Activated CD4-positive, alpha-beta memory T cell treated with anti-CD3 and anti-CD28 coated beads, Interleukin-2, amount 10 ng/mL, durations not matched to agents 7 days and 5 days (primary cell): ENCODE measurements at regions not wholly inside any gene's neighbourhood (a gene's known extent, or its start where the extent isn't known, plus 50 kb on each side); places are given as distances from the start of the nearest gene placed in this dataset.
"Not testable (repeated sequence)": the region's sequence is repeated elsewhere in the genome, so short reads cannot be mapped to it uniquely, and the experiment has no call there.

Experiments used
- CTCF ChIA-PET: fragments of 350-600 bp; sonication (Branson Sonifier 250); formaldehyde crosslinking; loops from one replicate; lab custom pipeline; 2021; ENCODE audit warnings: antibody characterized with exemption, inconsistent platforms; lab: Charles Lee
- POLR2A ChIA-PET: fragments of 350-600 bp; sonication (Branson Sonifier 250); formaldehyde crosslinking; loops from one replicate; lab custom pipeline; 2021; ENCODE audit warnings: antibody characterized with exemption; lab: Charles Lee
- DNase-seq: peaks from one replicate; pipeline ENCODE4 v3.0.0-alpha.2; 2020
- H3K27ac Mint-ChIP-seq: one replicate; pipeline ENCODE4 v1.8.0; 2021; ENCODE audit warnings: mild to moderate bottlenecking, mixed read lengths
- H3K27me3 Mint-ChIP-seq: one replicate; pipeline ENCODE4 v1.8.0; 2021; ENCODE audit warnings: mixed read lengths
- H3K36me3 Mint-ChIP-seq: one replicate; pipeline ENCODE4 v1.8.0; 2021; ENCODE audit warnings: low read depth, mixed read lengths
- H3K4me1 Mint-ChIP-seq: one replicate; pipeline ENCODE4 v1.8.0; 2021; ENCODE audit warnings: mixed read lengths
- H3K4me3 Mint-ChIP-seq: one replicate; pipeline ENCODE4 v1.8.0; 2021; ENCODE audit warnings: mild to moderate bottlenecking, mixed read lengths
- H3K9me3 Mint-ChIP-seq: one replicate; pipeline ENCODE4 v1.8.0; 2021; ENCODE audit warnings: mixed read lengths

- H3K27ac Mint-ChIP-seq, H3K27me3 Mint-ChIP-seq, H3K9me3 Mint-ChIP-seq, H3K4me1 Mint-ChIP-seq, POLR2A ChIA-PET, DNase-seq, H3K4me3 Mint-ChIP-seq, H3K36me3 Mint-ChIP-seq, CTCF ChIA-PET: not testable (repeated sequence)
These were observed 255.1 kb downstream of the OR4F29 start for GRCh38 chr1:196366-196765.

- DNase-seq: peak; percentile 37
- POLR2A ChIA-PET, H3K27me3 Mint-ChIP-seq, H3K4me1 Mint-ChIP-seq, H3K36me3 Mint-ChIP-seq, CTCF ChIA-PET, H3K27ac Mint-ChIP-seq, H3K9me3 Mint-ChIP-seq, H3K4me3 Mint-ChIP-seq: not testable (repeated sequence)
These were observed 260.0 kb downstream of the OR4F29 start for GRCh38 chr1:191296-192049.

DNA sequence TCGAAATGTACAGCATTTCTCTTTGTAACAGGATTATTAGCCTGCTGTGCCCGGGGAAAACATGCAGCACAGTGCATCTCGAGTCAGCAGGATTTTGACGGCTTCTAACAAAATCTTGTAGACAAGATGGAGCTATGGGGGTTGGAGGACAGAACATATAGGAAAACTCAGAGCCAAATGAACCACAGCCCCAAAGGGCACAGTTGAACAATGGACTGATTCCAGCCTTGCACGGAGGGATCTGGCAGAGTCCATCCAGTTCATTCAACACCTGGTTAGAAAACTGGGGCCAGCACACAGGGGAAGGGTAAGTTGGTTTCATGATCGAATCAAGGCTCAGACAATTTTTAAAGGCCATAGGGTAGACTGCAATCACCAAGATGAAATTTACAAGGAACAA, 260.8 kb downstream of the OR4F29 start:
- H3K27ac Mint-ChIP-seq, H3K4me3 Mint-ChIP-seq, DNase-seq, H3K36me3 Mint-ChIP-seq, CTCF ChIA-PET, H3K4me1 Mint-ChIP-seq, H3K9me3 Mint-ChIP-seq, H3K27me3 Mint-ChIP-seq, POLR2A ChIA-PET: not testable (repeated sequence)

DNA sequence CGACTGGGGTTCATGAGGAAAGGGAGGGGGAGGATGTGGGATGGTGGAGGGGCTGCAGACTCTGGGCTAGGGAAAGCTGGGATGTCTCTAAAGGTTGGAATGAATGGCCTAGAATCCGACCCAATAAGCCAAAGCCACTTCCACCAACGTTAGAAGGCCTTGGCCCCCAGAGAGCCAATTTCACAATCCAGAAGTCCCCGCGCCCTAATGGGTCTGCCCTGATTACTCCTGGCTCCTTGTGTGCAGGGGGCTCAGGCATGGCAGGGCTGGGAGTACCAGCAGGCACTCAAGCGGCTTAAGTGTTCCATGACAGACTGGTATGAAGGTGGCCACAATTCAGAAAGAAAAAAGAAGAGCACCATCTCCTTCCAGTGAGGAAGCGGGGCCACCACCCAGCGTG, 261.6 kb downstream of the OR4F29 start:
- H3K36me3 Mint-ChIP-seq, H3K9me3 Mint-ChIP-seq, H3K27me3 Mint-ChIP-seq, POLR2A ChIA-PET, CTCF ChIA-PET, H3K4me1 Mint-ChIP-seq, H3K27ac Mint-ChIP-seq, H3K4me3 Mint-ChIP-seq, DNase-seq: not testable (repeated sequence)

DNA sequence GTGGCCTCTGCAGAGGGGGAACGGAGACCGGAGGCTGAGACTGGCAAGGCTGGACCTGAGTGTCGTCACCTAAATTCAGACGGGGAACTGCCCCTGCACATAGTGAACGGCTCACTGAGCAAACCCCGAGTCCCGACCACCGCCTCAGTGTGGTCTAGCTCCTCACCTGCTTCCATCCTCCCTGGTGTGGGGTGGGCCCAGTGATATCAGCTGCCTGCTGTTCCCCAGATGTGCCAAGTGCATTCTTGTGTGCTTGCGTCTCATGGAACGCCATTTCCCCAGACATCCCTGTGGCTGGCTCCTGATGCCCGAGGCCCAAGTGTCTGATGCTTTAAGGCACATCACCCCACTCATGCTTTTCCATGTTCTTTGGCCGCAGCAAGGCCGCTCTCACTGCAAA, 262.2 kb downstream of the OR4F29 start:
- POLR2A ChIA-PET, H3K27ac Mint-ChIP-seq, H3K9me3 Mint-ChIP-seq, H3K4me3 Mint-ChIP-seq, H3K36me3 Mint-ChIP-seq, DNase-seq, H3K27me3 Mint-ChIP-seq, CTCF ChIA-PET, H3K4me1 Mint-ChIP-seq: not testable (repeated sequence)

GRCh38 chr1:187298-187697, 264.2 kb downstream of the OR4F29 start:
- CTCF ChIA-PET: not testable (repeated sequence)

GRCh38 chr1:186691-187131, 264.8 kb downstream of the OR4F29 start:
- H3K4me1 Mint-ChIP-seq, H3K27me3 Mint-ChIP-seq, POLR2A ChIA-PET, H3K36me3 Mint-ChIP-seq, H3K27ac Mint-ChIP-seq, H3K9me3 Mint-ChIP-seq, CTCF ChIA-PET, H3K4me3 Mint-ChIP-seq, DNase-seq: not testable (repeated sequence)

More at GRCh38 chr1:187298-187697, 264.2 kb downstream of the OR4F29 start:
- H3K36me3 Mint-ChIP-seq, H3K27ac Mint-ChIP-seq, DNase-seq, H3K4me3 Mint-ChIP-seq, H3K9me3 Mint-ChIP-seq, H3K27me3 Mint-ChIP-seq, POLR2A ChIA-PET, H3K4me1 Mint-ChIP-seq: not testable (repeated sequence)

DNA sequence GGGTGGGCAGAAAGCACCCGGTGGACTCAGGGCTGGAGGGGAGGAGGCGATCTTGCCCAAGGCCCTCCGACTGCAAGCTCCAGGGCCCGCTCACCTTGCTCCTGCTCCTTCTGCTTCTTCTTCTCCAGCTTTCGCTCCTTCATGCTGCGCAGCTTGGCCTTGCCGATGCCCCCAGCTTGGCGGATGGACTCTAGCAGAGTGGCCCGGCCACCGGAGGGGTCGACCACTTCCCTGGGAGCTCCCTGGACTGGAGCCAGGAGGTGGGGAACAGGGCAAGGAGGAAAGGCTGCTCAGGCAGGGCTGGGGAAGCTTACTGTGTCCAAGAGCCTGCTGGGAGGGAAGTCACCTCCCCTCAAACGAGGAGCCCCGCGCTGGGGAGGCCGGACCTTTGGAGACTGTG, 265.3 kb downstream of the OR4F29 start:
- H3K27me3 Mint-ChIP-seq, DNase-seq, H3K4me3 Mint-ChIP-seq, CTCF ChIA-PET, POLR2A ChIA-PET, H3K9me3 Mint-ChIP-seq, H3K4me1 Mint-ChIP-seq, H3K27ac Mint-ChIP-seq, H3K36me3 Mint-ChIP-seq: not testable (repeated sequence)

DNA sequence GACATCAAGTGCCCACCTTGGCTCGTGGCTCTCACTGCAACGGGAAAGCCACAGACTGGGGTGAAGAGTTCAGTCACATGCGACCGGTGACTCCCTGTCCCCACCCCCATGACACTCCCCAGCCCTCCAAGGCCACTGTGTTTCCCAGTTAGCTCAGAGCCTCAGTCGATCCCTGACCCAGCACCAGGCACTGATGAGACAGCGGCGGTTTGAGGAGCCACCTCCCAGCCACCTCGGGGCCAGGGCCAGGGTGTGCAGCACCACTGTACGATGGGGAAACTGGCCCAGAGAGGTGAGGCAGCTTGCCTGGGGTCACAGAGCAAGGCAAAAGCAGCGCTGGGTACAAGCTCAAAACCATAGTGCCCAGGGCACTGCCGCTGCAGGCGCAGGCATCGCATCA, 266.0 kb downstream of the OR4F29 start:
- DNase-seq, H3K36me3 Mint-ChIP-seq, POLR2A ChIA-PET: not testable (repeated sequence)

DNA sequence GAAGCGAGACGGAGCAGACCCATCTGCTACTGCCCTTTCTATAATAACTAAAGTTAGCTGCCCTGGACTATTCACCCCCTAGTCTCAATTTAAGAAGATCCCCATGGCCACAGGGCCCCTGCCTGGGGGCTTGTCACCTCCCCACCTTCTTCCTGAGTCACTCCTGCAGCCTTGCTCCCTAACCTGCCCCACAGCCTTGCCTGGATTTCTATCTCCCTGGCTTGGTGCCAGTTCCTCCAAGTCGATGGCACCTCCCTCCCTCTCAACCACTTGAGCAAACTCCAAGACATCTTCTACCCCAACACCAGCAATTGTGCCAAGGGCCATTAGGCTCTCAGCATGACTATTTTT, 267.2 kb downstream of the OR4F29 start:
- H3K27ac Mint-ChIP-seq, DNase-seq, H3K27me3 Mint-ChIP-seq, H3K4me3 Mint-ChIP-seq, H3K36me3 Mint-ChIP-seq, H3K9me3 Mint-ChIP-seq, POLR2A ChIA-PET, H3K4me1 Mint-ChIP-seq, CTCF ChIA-PET: not testable (repeated sequence)

More for the DNA sequence above, 266.0 kb downstream of the OR4F29 start:
- CTCF ChIA-PET, H3K4me3 Mint-ChIP-seq, H3K4me1 Mint-ChIP-seq, H3K27ac Mint-ChIP-seq, H3K9me3 Mint-ChIP-seq, H3K27me3 Mint-ChIP-seq: not testable (repeated sequence)

DNA sequence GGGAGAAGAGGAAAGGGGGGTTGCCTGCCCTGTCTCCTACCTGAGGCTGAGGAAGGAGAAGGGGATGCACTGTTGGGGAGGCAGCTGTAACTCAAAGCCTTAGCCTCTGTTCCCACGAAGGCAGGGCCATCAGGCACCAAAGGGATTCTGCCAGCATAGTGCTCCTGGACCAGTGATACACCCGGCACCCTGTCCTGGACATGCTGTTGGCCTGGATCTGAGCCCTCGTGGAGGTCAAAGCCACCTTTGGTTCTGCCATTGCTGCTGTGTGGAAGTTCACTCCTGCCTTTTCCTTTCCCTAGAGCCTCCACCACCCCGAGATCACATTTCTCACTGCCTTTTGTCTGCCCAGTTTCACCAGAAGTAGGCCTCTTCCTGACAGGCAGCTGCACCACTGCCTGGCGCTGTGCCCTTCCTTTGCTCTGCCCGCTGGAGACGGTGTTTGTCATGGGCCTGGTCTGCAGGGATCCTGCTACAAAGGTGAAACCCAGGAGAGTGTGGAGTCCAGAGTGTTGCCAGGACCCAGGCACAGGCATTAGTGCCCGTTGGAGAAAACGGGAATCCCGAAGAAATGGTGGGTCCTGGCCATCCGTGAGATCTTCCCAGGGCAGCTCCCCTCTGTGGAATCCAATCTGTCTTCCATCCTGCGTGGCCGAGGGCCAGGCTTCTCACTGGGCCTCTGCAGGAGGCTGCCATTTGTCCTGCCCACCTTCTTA, 267.7 kb downstream of the OR4F29 start:
- POLR2A ChIA-PET, H3K36me3 Mint-ChIP-seq, H3K27ac Mint-ChIP-seq, CTCF ChIA-PET, H3K4me1 Mint-ChIP-seq, H3K27me3 Mint-ChIP-seq, H3K4me3 Mint-ChIP-seq, H3K9me3 Mint-ChIP-seq, DNase-seq: not testable (repeated sequence)

DNA sequence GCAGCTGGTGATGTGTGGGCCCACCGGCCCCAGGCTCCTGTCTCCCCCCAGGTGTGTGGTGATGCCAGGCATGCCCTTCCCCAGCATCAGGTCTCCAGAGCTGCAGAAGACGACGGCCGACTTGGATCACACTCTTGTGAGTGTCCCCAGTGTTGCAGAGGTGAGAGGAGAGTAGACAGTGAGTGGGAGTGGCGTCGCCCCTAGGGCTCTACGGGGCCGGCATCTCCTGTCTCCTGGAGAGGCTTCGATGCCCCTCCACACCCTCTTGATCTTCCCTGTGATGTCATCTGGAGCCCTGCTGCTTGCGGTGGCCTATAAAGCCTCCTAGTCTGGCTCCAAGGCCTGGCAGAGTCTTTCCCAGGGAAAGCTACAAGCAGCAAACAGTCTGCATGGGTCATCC, 268.4 kb downstream of the OR4F29 start:
- H3K27me3 Mint-ChIP-seq, CTCF ChIA-PET, POLR2A ChIA-PET, H3K36me3 Mint-ChIP-seq, H3K4me3 Mint-ChIP-seq, H3K9me3 Mint-ChIP-seq, H3K4me1 Mint-ChIP-seq, H3K27ac Mint-ChIP-seq, DNase-seq: not testable (repeated sequence)

DNA sequence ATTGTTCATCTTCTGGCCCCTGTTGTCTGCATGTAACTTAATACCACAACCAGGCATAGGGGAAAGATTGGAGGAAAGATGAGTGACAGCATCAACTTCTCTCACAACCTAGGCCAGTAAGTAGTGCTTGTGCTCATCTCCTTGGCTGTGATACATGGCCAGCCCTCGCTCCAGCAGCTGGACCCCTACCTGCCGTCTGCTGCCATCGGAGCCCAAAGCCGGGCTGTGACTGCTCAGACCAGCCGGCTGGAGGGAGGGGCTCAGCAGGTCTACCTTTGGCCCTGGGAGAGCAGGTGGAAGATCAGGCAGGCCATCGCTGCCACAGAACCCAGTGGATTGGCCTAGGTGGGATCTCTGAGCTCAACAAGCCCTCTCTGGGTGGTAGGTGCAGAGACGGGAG, 268.8 kb downstream of the OR4F29 start:
- H3K4me3 Mint-ChIP-seq, DNase-seq, POLR2A ChIA-PET, H3K4me1 Mint-ChIP-seq, H3K27me3 Mint-ChIP-seq, CTCF ChIA-PET, H3K36me3 Mint-ChIP-seq, H3K9me3 Mint-ChIP-seq, H3K27ac Mint-ChIP-seq: not testable (repeated sequence)
